HepG2 (cell line): ENCODE measurements at regions not wholly inside any gene's neighbourhood (a gene's known extent, or its start where the extent isn't known, plus 50 kb on each side); places are given as distances from the start of the nearest gene placed in this dataset.

Source experiments
- DR1 ChIP-seq: sonication (generic); formaldehyde crosslinking; IDR thresholded peaks from 2 replicates; pipeline ENCODE4 v1.8.0; 2021; ENCODE audit warnings: mild to moderate bottlenecking, missing genetic modification reagents, inconsistent platforms
- FOXJ3 ChIP-seq: sonication (generic); formaldehyde crosslinking; IDR thresholded peaks from 2 replicates; pipeline ENCODE4 v1.4.0; 2020; ENCODE audit warnings: missing genetic modification reagents, mild to moderate bottlenecking, borderline replicate concordance
- HES4 ChIP-seq: sonication (generic); formaldehyde crosslinking; IDR thresholded peaks from 2 replicates; pipeline ENCODE4 v1.9.0; 2021; ENCODE audit warnings: mild to moderate bottlenecking, missing genetic modification reagents, borderline replicate concordance
- HNRNPL ChIP-seq: fragments of 200-400 bp; formaldehyde crosslinking; IDR thresholded peaks from 2 replicates; pipeline ENCODE4 v1.6.1; 2017; ENCODE audit warnings: mild to moderate bottlenecking, low read depth, low read length
- HOXD1 ChIP-seq: sonication (generic); formaldehyde crosslinking; IDR thresholded peaks from 2 replicates; pipeline ENCODE4 v1.5.0; 2020; ENCODE audit warnings: missing genetic modification reagents
- ISX ChIP-seq: sonication (generic); formaldehyde crosslinking; conservative IDR thresholded peaks from 2 replicates; pipeline ENCODE4 v1.5.0; 2020; ENCODE audit warnings: missing genetic modification reagents
- MEF2D ChIP-seq: sonication (generic); formaldehyde crosslinking; IDR thresholded peaks from 2 replicates; pipeline ENCODE4 v1.5.1; 2020; ENCODE audit warnings: mild to moderate bottlenecking, missing genetic modification reagents
- MNT ChIP-seq: fragments of 450-650 bp; IDR thresholded peaks from 2 replicates; pipeline ENCODE4 v1.6.1; 2016
- POLR2AphosphoS5 ChIP-seq: IDR thresholded peaks from 2 replicates; pipeline ENCODE4 v1.6.1; 2012; ENCODE audit warnings: low read depth, low read length
- SNAPC4 ChIP-seq: sonication (generic); formaldehyde crosslinking; IDR thresholded peaks from 2 replicates; pipeline ENCODE4 v1.4.0; 2020; ENCODE audit warnings: mild to moderate bottlenecking, missing genetic modification reagents
- TIGD3 ChIP-seq: sonication (generic); formaldehyde crosslinking; IDR thresholded peaks from 2 replicates; pipeline ENCODE4 v1.5.1; 2020; ENCODE audit warnings: mild to moderate bottlenecking, missing genetic modification reagents, borderline replicate concordance
- TOPORS ChIP-seq: sonication (generic); formaldehyde crosslinking; IDR thresholded peaks from 2 replicates; pipeline ENCODE4 v1.8.0; 2023; ENCODE audit warnings: mild to moderate bottlenecking, missing genetic modification reagents
- ZFP36 ChIP-seq: fragments of 150-350 bp; IDR thresholded peaks from 2 replicates; pipeline ENCODE4 v1.6.1; 2018; ENCODE audit warnings: borderline replicate concordance, low read length, low read depth; ENCODE audit not compliant: partially characterized antibody
- ZFP90 ChIP-seq: sonication (generic); formaldehyde crosslinking; IDR thresholded peaks from 2 replicates; pipeline ENCODE4 v1.8.0; 2022; ENCODE audit warnings: missing genetic modification reagents, mild to moderate bottlenecking, inconsistent platforms, borderline replicate concordance
- ZNF546 ChIP-seq: sonication (generic); formaldehyde crosslinking; conservative IDR thresholded peaks from 2 replicates; pipeline ENCODE4 v1.8.1; 2023; ENCODE audit warnings: mild to moderate bottlenecking, missing genetic modification reagents
- ZNF609 ChIP-seq: sonication (generic); formaldehyde crosslinking; IDR thresholded peaks from 2 replicates; pipeline ENCODE4 v1.4.0; 2020; ENCODE audit warnings: mild to moderate bottlenecking, missing genetic modification reagents, borderline replicate concordance
- ZNF619 ChIP-seq: sonication (generic); formaldehyde crosslinking; IDR thresholded peaks from 2 replicates; pipeline ENCODE4 v1.4.0; 2020; ENCODE audit warnings: mild to moderate bottlenecking, missing genetic modification reagents

GRCh38 chr5:38148021-38148625, 110.2 kb upstream of the EGFLAM start (continued):
- peak; percentile 79 for TF ChIP-seq ZNF609 (CRISPR knock-in tag)
- no peak for TF ChIP-seq ISX (CRISPR knock-in tag)
- no peak for TF ChIP-seq SNAPC4 (CRISPR knock-in tag)
- no peak for TF ChIP-seq HES4 (CRISPR knock-in tag)
- 0 out of 2 replicates have a peak, but pooled peaks have one; percentile 78 for TF ChIP-seq ZFP90 (CRISPR knock-in tag)
- TF ChIP-seq TOPORS = no peak
- TF ChIP-seq POLR2AphosphoS5 = peak; percentile 91
- TF ChIP-seq FOXJ3 (CRISPR knock-in tag) = peak; percentile 94; the same call in 1 of the 2 replicates
- TF ChIP-seq HNRNPL = no peak
- peak; percentile 70; the same call in 1 of the 2 replicates for TF ChIP-seq DR1
- TF ChIP-seq ZNF619 = no peak
- TF ChIP-seq ZNF546 = no peak
- no peak for TF ChIP-seq ZFP36
- TF ChIP-seq MEF2D (CRISPR knock-in tag) = no peak
- TF ChIP-seq MNT = no peak
- no peak for TF ChIP-seq TIGD3
- no peak; the same call in 1 of the 2 replicates for TF ChIP-seq HOXD1 (CRISPR knock-in tag)
